ENCODE measurements at regions not wholly inside any gene's neighbourhood (a gene's known extent, or its start where the extent isn't known, plus 50 kb on each side); places are given as distances from the start of the nearest gene placed in this dataset.

DNA sequence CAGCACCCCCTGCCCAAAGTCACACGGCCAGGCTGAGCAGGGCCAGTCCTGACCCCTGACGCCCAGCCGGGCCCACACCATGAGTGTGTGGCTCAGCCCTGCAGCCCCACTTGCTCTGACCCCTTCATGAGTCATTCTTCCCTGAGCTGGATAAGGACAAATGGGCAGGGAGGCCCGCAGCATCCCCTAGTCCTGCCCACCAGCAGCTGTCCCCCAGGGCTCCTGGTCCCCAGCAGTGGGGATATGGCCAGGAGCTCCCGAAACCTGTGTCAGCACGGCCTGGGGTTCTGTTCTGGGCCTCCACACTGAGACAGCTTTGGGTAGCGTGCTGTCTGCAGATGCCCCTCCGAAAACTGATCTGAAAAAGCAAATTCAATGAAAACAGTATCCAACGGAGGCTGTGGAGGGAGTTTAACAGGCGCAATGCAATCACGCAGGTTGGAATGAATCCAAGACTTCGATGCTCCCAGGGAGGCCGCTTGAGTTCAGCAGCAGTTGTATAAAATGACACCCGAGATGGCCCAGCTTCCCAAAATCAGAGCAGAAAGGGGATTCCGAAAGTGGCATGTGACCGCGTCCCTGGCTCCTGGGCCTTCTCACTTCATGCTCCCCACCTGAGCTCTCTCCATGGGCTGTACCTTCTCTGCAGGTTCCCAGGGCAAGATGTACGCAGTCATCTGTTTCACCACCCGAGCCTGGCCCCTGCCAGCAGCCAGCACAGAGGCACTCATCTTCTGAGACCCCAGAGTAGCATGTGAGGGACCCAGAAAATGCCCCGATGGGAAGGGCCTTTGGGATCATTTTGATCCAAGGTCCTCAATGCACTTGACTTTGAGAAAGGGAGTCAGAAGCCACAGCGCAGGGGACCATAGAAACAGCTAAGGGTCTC lies 214.1 kb downstream of the USP6NL start:
- intact Hi-C loops (cut with micrococcal nuclease), result no loop called here
- no peak for ATAC-seq (ENCODE audit: low read depth)
- no peaks in the 10 kb centered on the region for H3K9me3 Mint-ChIP-seq
- CTCF ChIA-PET, result no interaction called here
- H3K27me3 Mint-ChIP-seq, result no peaks in the 10 kb centered on the region
- H3K4me1 Mint-ChIP-seq, result peaks cover 15% of the 10 kb centered on the region
- H3K4me3 Mint-ChIP-seq, result no peak overlapping the region
- no peak overlapping the region for H3K27ac Mint-ChIP-seq
- DNase-seq, result no peak
- TF ChIP-seq, protein P1, sequence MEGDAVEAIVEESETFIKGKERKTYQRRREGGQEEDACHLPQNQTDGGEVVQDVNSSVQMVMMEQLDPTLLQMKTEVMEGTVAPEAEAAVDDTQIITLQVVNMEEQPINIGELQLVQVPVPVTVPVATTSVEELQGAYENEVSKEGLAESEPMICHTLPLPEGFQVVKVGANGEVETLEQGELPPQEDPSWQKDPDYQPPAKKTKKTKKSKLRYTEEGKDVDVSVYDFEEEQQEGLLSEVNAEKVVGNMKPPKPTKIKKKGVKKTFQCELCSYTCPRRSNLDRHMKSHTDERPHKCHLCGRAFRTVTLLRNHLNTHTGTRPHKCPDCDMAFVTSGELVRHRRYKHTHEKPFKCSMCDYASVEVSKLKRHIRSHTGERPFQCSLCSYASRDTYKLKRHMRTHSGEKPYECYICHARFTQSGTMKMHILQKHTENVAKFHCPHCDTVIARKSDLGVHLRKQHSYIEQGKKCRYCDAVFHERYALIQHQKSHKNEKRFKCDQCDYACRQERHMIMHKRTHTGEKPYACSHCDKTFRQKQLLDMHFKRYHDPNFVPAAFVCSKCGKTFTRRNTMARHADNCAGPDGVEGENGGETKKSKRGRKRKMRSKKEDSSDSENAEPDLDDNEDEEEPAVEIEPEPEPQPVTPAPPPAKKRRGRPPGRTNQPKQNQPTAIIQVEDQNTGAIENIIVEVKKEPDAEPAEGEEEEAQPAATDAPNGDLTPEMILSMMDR (IDR thresholded peaks at IDR 0.05), result no peak
- no peaks in the 10 kb centered on the region for H3K36me3 Mint-ChIP-seq (ENCODE audit: low read depth)
- POLR2A ChIA-PET, result interaction anchor here (0.7 kb wide), 1 partner anchor 44 kb away, joined by 4 read pairs; no protein-coding TSS in a partner anchor

DNA sequence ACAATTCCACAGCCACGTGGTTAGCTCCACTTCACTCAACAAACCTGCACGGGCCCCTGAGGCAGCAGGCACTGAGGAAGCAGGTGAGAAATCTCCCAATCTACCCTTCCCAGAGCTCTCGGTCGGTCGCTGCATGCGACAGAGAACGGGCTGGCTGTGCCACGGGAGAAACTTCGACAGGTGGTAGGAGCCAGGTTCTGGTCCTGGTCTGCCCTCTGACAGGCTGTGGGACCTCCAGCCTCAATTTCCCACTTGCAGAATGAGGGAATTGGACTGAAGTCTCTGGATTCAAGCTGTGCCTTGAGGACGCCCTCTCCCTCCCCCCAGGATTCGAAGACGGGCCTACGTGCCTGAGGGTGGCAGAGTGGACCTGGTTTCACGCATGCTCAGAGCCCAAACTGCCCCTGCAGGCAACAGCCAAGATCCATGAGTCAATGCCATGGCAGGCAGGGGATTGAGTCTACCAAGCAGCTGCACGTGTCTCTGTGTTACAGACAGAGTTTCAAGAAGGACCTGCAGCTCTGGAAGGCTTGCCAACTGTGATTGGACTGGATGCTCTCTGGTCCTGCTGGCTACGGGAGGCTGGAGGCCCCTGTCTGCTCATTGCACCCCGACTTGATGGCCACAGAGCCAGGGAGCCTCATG lies 215.0 kb downstream of the USP6NL start:
- Mint-ChIP-seq H3K27me3 (no peaks in the 10 kb centered on the region), H3K4me3 (no peak overlapping the region), H3K27ac (no peak overlapping the region), H3K9me3 (no peaks in the 10 kb centered on the region), H3K36me3 (ENCODE audit: low read depth) (no peaks in the 10 kb centered on the region), H3K4me1 (peaks cover 6% of the 10 kb centered on the region)
- ChIA-PET POLR2A (no interaction called here), CTCF (no interaction called here)
- DNase-seq, result no peak
- TF ChIP-seq, protein P1 (IDR thresholded peaks at IDR 0.05), result no peak
- intact Hi-C loops (cut with micrococcal nuclease), result no loop called here
- ATAC-seq (ENCODE audit: low read depth), result no peak

DNA sequence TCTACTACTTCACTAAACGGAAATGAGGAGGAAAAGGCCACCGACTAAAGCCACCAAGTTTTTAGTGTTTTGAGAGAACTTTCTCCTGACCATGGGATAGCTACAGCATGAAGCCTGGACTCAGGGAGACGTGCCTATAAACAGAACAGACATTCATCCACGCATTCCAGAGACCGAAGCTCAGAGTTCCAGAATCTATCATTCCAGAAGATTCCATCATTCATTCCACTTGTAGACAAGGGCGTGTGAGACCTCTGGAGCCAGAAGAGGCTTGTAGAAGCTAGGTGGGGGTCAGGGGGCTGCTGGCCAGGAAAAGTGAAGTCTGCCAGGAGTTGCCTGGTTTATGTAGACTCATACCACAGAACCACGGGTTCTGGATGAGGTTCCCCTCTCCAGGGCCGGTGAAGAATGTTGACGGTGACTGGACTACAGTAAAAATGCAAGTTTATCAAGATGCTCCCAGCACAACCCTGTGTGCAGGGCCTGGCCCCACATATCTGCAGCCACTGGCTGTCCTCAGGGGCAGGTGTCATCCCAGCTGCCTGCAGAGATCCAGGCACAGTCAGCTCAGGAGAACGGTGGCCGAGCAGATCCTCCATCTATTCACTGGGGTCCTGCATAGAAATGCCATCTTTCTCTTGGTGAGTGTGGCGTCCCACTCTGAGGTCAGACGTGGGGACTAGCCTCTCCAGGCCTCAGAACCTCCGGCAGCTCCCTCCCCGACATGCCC lies 215.7 kb downstream of the USP6NL start:
- Mint-ChIP-seq H3K27ac (no peak overlapping the region), H3K4me1 (no peaks in the 10 kb centered on the region), H3K9me3 (no peaks in the 10 kb centered on the region), H3K27me3 (no peaks in the 10 kb centered on the region), H3K4me3 (no peak overlapping the region), H3K36me3 (ENCODE audit: low read depth) (no peaks in the 10 kb centered on the region)
- intact Hi-C loops (cut with micrococcal nuclease), result no loop called here
- POLR2A ChIA-PET, result no interaction called here
- ATAC-seq (ENCODE audit: low read depth), result no peak
- CTCF ChIA-PET, result no interaction called here
- TF ChIP-seq, protein P1 (IDR thresholded peaks at IDR 0.05), result no peak
- DNase-seq, result no peak

DNA sequence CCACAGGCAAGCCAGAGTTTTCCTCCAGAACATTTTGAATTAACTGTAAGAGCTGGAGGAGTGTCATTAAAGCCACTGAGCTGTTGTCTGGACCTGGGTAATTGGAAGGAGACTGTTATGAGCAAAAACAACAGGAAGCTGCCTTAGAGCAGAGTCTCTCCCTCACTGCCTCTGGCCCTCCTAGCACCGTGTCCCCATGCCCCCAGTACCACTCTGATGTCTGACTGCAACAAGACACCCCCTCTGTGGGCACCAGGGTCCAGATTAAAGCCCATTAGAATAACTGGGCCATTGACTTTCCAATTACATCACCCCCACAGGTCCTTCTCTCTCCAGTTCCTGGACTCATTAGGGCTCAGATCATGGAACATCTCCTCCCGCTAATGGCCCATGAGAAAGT lies 216.3 kb downstream of the USP6NL start:
- no peaks in the 10 kb centered on the region for H3K36me3 Mint-ChIP-seq (ENCODE audit: low read depth)
- CTCF ChIA-PET, result no interaction called here
- no peaks in the 10 kb centered on the region for H3K4me1 Mint-ChIP-seq
- TF ChIP-seq, protein P1 (IDR thresholded peaks at IDR 0.05), result no peak
- intact Hi-C loops (cut with micrococcal nuclease), result no loop called here
- no peak overlapping the region for H3K27ac Mint-ChIP-seq
- H3K4me3 Mint-ChIP-seq, result no peak overlapping the region
- POLR2A ChIA-PET, result no interaction called here
- ATAC-seq (ENCODE audit: low read depth) (no peak), DNase-seq (no peak)
- no peaks in the 10 kb centered on the region for H3K27me3 Mint-ChIP-seq
- no peaks in the 10 kb centered on the region for H3K9me3 Mint-ChIP-seq

DNA sequence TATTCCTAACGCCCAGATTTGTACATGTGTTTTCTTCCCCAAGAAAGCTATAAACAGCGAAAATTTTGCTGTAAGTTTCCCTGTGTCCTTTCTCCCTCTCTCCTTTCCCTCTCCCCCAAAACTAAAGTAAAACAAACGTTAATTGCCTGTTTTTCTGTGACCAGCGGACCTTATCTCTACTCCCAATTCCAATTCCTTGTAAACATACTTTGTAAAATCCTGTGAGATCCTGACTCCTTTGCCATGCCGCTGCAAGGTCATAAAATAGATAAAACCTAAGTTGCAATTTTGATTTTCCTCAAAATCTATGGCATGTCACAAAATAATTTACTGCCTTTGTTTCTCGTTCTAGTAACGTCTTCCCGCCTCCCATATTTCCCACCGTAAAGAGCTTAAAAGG lies 217.6 kb downstream of the USP6NL start:
- ATAC-seq (ENCODE audit: low read depth) (no peak), DNase-seq (no peak)
- Mint-ChIP-seq H3K9me3 (no peaks in the 10 kb centered on the region), H3K4me1 (no peaks in the 10 kb centered on the region), H3K4me3 (no peak overlapping the region), H3K27me3 (no peaks in the 10 kb centered on the region), H3K27ac (no peak overlapping the region), H3K36me3 (ENCODE audit: low read depth) (no peaks in the 10 kb centered on the region)
- intact Hi-C loops (cut with micrococcal nuclease), result no loop called here
- POLR2A ChIA-PET, result no interaction called here
- CTCF ChIA-PET, result no interaction called here
- TF ChIP-seq, protein P1 (IDR thresholded peaks at IDR 0.05), result no peak

Measured in activated B cell treated with CpG ODN at 0.5 μM for 24 hours (primary cell).